HepG2 (cell line): ENCODE measurements at regions not wholly inside any gene's neighbourhood (a gene's known extent, or its start where the extent isn't known, plus 50 kb on each side); places are given as distances from the start of the nearest gene placed in this dataset.

Source experiments
- ATAC-seq: fragments of 200-7000 bp; cut with Tn5 transposase; 3 replicates; pipeline ENCODE4 v1.9.1; 2020; ENCODE audit warnings: mild to moderate bottlenecking, moderate library complexity
- BruUV-seq: library from RNA; stranded (reverse); fragments of 400-500 nt; replicated peaks from 2 replicates; lab custom pipeline; 2021; lab: Mats Ljungman, UMichigan
- CTCF ChIA-PET: fragments of 300-600 bp; formaldehyde crosslinking; extraction: SDS; loops from one replicate; lab custom pipeline; 2021; ENCODE audit warnings: low total read pairs, inconsistent platforms, low intra/inter-chr PET ratio; lab: Yijun Ruan, JAX
- POLR2A ChIA-PET: fragments of 350-600 bp; sonication (Branson Sonifier 250); formaldehyde crosslinking; loops from one replicate; lab custom pipeline; 2020; ENCODE audit warnings: antibody characterized with exemption, inconsistent platforms; lab: Yijun Ruan, JAX
- DNase-seq: peaks from one replicate; pipeline ENCODE4 v3.0.0-alpha.2; 2015; ENCODE audit warnings: low spot score
- FAIRE-seq: peaks from 3 replicates; lab custom pipeline; 2011; peaks lifted over from hg19 to GRCh38; lab: Jason Lieb, UNC
- H2AFZ ChIP-seq: one replicate; pipeline ENCODE4 v1.6.1; 2011; ENCODE audit warnings: low read length, inconsistent platforms
- H3K27ac ChIP-seq: fragments of 300-600 bp; 3 replicates; pipeline ENCODE4 v1.8.0; 2011; ENCODE audit warnings: mixed run types, mild to moderate bottlenecking, mixed read lengths, low read length, inconsistent platforms; ENCODE audit not compliant: insufficient read depth; ENCODE audit errors: extremely low read length
- H3K27me3 ChIP-seq, 2 experiments: fragments of 200-600 bp in 1 of 2; 2 replicates in 1 of 2; 3 replicates in 1 of 2; pipeline versions ENCODE4 v1.6.0 to v1.8.0; 2011; ENCODE audit warnings: low read length in 2 of 2, mild to moderate bottlenecking in 2 of 2, moderate library complexity in 2 of 2, inconsistent platforms in 1 of 2; ENCODE audit not compliant: insufficient read depth in 2 of 2, control insufficient read depth in 1 of 2
- H3K36me3 ChIP-seq, 2 experiments: fragments of 200-600 bp in 1 of 2; replicated peaks in 1 of 2; 2 replicates in 1 of 2; 3 replicates in 1 of 2; pipeline versions ENCODE4 v1.5.1 to v1.8.0; 2011; ENCODE audit warnings: low read length in 2 of 2, inconsistent platforms in 1 of 2; ENCODE audit not compliant: insufficient read depth in 2 of 2, control insufficient read depth in 1 of 2
- H3K4me1 ChIP-seq: 2 replicates; pipeline ENCODE4 v1.5.1; 2012; ENCODE audit warnings: low read length, inconsistent platforms; ENCODE audit not compliant: insufficient read depth
- H3K4me2 ChIP-seq: 2 replicates; pipeline ENCODE4 v1.6.0; 2011; ENCODE audit warnings: low read depth, low read length, inconsistent platforms
- H3K4me3 ChIP-seq, 3 experiments: fragments of 200-600 bp in 1 of 3; sonication (generic), shearing (Covaris generic) in 1 of 3; replicated peaks in 1 of 3; 2 replicates each; pipeline ENCODE4 v1.5.1; 2011 to 2016; ENCODE audit warnings: low read length in 3 of 3, inconsistent platforms in 2 of 3, low read depth in 2 of 3, mild to moderate bottlenecking in 2 of 3, control low read depth in 1 of 3, mixed read lengths in 1 of 3; ENCODE audit not compliant: insufficient read depth in 1 of 3
- H3K79me2 ChIP-seq: one replicate; pipeline ENCODE4 v1.6.1; 2011; ENCODE audit warnings: low read length, inconsistent platforms; ENCODE audit not compliant: insufficient read depth
- H3K9ac ChIP-seq: 2 replicates; pipeline ENCODE4 v1.6.0; 2011; ENCODE audit warnings: mild to moderate bottlenecking, low read depth, low read length, inconsistent platforms; ENCODE audit not compliant: insufficient read depth
- H3K9me3 ChIP-seq: 2 replicates; pipeline ENCODE4 v1.5.1; 2012; ENCODE audit warnings: mild to moderate bottlenecking, low read length
- H4K20me1 ChIP-seq: 2 replicates; pipeline ENCODE4 v1.6.0; 2011; ENCODE audit warnings: inconsistent platforms, mild to moderate bottlenecking, low read length, moderate library complexity; ENCODE audit not compliant: insufficient read depth
- BRD4 ChIP-seq: sonication (generic); formaldehyde crosslinking; IDR thresholded peaks from 2 replicates; pipeline ENCODE4 v1.4.0; 2020; ENCODE audit warnings: missing genetic modification reagents
- CHCHD3 ChIP-seq: sonication (generic); formaldehyde crosslinking; IDR thresholded peaks from 2 replicates; pipeline ENCODE4 v1.8.0; 2022; ENCODE audit warnings: mild to moderate bottlenecking, missing genetic modification reagents, moderate library complexity
- CREM ChIP-seq, 2 experiments: sonication (generic) in 1 of 2; formaldehyde crosslinking in 1 of 2; IDR thresholded peaks; 2 replicates each; pipeline versions ENCODE4 v1.4.0 to v1.6.1; 2016 to 2020; ENCODE audit warnings: antibody characterized with exemption in 1 of 2, mild to moderate bottlenecking in 1 of 2, missing genetic modification reagents in 1 of 2
- E2F5 ChIP-seq: sonication (generic); formaldehyde crosslinking; conservative IDR thresholded peaks from 2 replicates; pipeline ENCODE4 v1.4.0; 2020; ENCODE audit warnings: missing genetic modification reagents
- EHMT2 ChIP-seq: fragments of 200-600 bp; sonication (generic); IDR thresholded peaks from 2 replicates; pipeline ENCODE4 v1.7.0; 2017; ENCODE audit warnings: antibody characterized with exemption, low read depth, low read length, borderline replicate concordance
- HIVEP1 ChIP-seq: sonication (generic); formaldehyde crosslinking; IDR thresholded peaks from 2 replicates; pipeline ENCODE4 v1.4.0; 2020; ENCODE audit warnings: mild to moderate bottlenecking, missing genetic modification reagents
- HMGA1 ChIP-seq: sonication (generic); formaldehyde crosslinking; conservative IDR thresholded peaks from 2 replicates; pipeline ENCODE4 v1.4.0; 2020; ENCODE audit warnings: missing genetic modification reagents
- KIAA2018 ChIP-seq: sonication (generic); formaldehyde crosslinking; IDR thresholded peaks from 2 replicates; pipeline ENCODE4 v1.5.0; 2020; ENCODE audit warnings: mild to moderate bottlenecking, missing genetic modification reagents, borderline replicate concordance
- MIER2 ChIP-seq: IDR thresholded peaks from 2 replicates; pipeline ENCODE4 v1.6.1; 2016; ENCODE audit warnings: missing biosample characterization, missing genetic modification reagents
- RARA ChIP-seq: IDR thresholded peaks from 2 replicates; pipeline ENCODE4 v1.6.1; 2016; ENCODE audit warnings: missing genetic modification reagents, missing compliant biosample characterization
- SALL2 ChIP-seq: sonication (generic); formaldehyde crosslinking; IDR thresholded peaks from 2 replicates; pipeline ENCODE4 v1.8.1; 2023; ENCODE audit warnings: mild to moderate bottlenecking, missing genetic modification reagents, inconsistent platforms
- U2AF2 ChIP-seq: fragments of 200-400 bp; formaldehyde crosslinking; IDR thresholded peaks from 2 replicates; pipeline ENCODE4 v1.6.1; 2017; ENCODE audit warnings: low read depth, mild to moderate bottlenecking, low read length
- ZNF431 ChIP-seq: sonication (generic); formaldehyde crosslinking; IDR thresholded peaks from 2 replicates; pipeline ENCODE4 v1.9.0; 2022; ENCODE audit warnings: missing genetic modification reagents, low read depth, mild to moderate bottlenecking, borderline replicate concordance
- ZNF550 ChIP-seq: sonication (generic); formaldehyde crosslinking; IDR thresholded peaks from 2 replicates; pipeline ENCODE4 v1.4.0; 2020; ENCODE audit warnings: mild to moderate bottlenecking, missing genetic modification reagents, borderline replicate concordance
- ZNF572 ChIP-seq: sonication (generic); formaldehyde crosslinking; IDR thresholded peaks from 2 replicates; pipeline ENCODE4 v1.5.1; 2020; ENCODE audit warnings: mild to moderate bottlenecking, missing genetic modification reagents
- WGBS: methylation state at CpG from one replicate; pipeline ENCODE4 v1.1.6; 2017; ENCODE audit warnings: low lambda C conversion rate; 5-methylcytosine and 5-hydroxymethylcytosine counted together
- in situ Hi-C: cut with HindIII; loops from 2 replicates; pipeline ENCODE4 v1.10.0; 2017; ENCODE audit warnings: low pct_unique_long_range_greater_than_20kb; ENCODE audit not compliant: extremely low pct_ligation_motif_present
- intact Hi-C: fragments of 100-400 bp; cut with micrococcal nuclease; formaldehyde crosslinking; loops from one replicate; pipeline ENCODE4 v1.10.0; 2022; ENCODE audit not compliant: unreplicated experiment
- TF ChIP-seq, protein P1 (sequence below): sonication (generic); formaldehyde crosslinking; IDR thresholded peaks from 2 replicates; pipeline ENCODE4 v1.5.1; 2020; ENCODE audit warnings: missing genetic modification reagents, mild to moderate bottlenecking, borderline replicate concordance

- TF ChIP-seq, protein P1, sequence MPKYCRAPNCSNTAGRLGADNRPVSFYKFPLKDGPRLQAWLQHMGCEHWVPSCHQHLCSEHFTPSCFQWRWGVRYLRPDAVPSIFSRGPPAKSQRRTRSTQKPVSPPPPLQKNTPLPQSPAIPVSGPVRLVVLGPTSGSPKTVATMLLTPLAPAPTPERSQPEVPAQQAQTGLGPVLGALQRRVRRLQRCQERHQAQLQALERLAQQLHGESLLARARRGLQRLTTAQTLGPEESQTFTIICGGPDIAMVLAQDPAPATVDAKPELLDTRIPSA (CRISPR knock-in tag) = no peak
- TF ChIP-seq RARA (CRISPR knock-in tag) (no peak), ZNF431 (CRISPR knock-in tag) (no peak), MIER2 (CRISPR knock-in tag) (no peak), CHCHD3 (CRISPR knock-in tag) (no peak), HIVEP1 (CRISPR knock-in tag) (no peak), SALL2 (no peak), EHMT2 (no peak), HMGA1 (no peak), CREM (IDR thresholded peaks at IDR 0.05) (no peak), CREM (CRISPR knock-in tag; IDR thresholded peaks at IDR 0.05) (no peak), BRD4 (no peak)
Observed at GRCh38 chr6:134753001-134753400, 196.9 kb downstream of the ALDH8A1 start (continued).

DNA sequence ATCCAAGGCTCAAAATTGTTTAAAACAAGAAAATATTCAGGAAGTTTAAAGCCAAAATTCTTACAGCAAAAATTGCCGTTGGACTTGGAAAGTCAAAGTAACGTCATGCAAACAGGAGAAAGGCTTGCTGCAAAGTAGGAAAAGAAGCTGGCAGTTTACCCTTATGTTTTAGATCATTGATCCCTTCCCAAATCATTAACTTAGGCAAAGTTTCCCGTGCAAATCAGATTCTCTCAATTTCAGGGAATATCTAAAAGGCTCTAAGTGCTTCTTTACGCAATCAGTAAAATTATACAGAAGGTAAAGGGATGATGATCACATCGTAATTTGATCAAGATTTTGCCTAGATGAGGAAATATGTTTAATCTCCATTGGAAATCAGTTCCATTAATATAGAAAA, 197.5 kb downstream of the ALDH8A1 start:
- no peaks in the 10 kb centered on the region for H3K9me3 ChIP-seq
- no peak overlapping the region for H3K27ac ChIP-seq
- no peaks in the 10 kb centered on the region for H3K79me2 ChIP-seq
- peaks cover 0 to 3% of the 10 kb centered on the region in 2 experiments; a peak in 2 of 5 replicates for H3K27me3 ChIP-seq
- ATAC-seq (no peak), FAIRE-seq (no peak), DNase-seq (no peak)
- in situ Hi-C loops (no loop called here), intact Hi-C loops (no loop called here)
- no peaks in the 10 kb centered on the region for H3K36me3 ChIP-seq
- BruUV-seq = no TSS peak
- POLR2A ChIA-PET = no interaction called here
- no peaks in the 10 kb centered on the region for H4K20me1 ChIP-seq
- no peak overlapping the region for H2AFZ ChIP-seq
- CTCF ChIA-PET = no interaction called here
- no peak overlapping the region for H3K4me2 ChIP-seq
- no peaks in the 10 kb centered on the region for H3K4me1 ChIP-seq
- no peak overlapping the region for H3K4me3 ChIP-seq
- no peak overlapping the region for H3K9ac ChIP-seq
- 18% methylated on average over 5 of the region's 5 CpGs for WGBS
- TF ChIP-seq KIAA2018 (CRISPR knock-in tag) (no peak), ZNF550 (CRISPR knock-in tag) (no peak), U2AF2 (no peak), ZNF572 (CRISPR knock-in tag) (no peak), E2F5 (CRISPR knock-in tag) (no peak)
